Thyroid gland (tissue), 4 donors: ENCODE measurements at regions not wholly inside any gene's neighbourhood (a gene's known extent, or its start where the extent isn't known, plus 50 kb on each side); places are given as distances from the start of the nearest gene placed in this dataset.

Experiments used
- DNase-seq, 2 donors: peaks; one replicate each; pipeline ENCODE4 v3.0.0-alpha.2; 2019
- H3K27ac ChIP-seq, 3 donors: fragments of 200-600 bp; sonication (generic); 1 replicate in 2 of 3; 2 replicates in 1 of 3; pipeline ENCODE4 v1.5.1; 2016 to 2019; ENCODE audit warnings: mild to moderate bottlenecking in 1 of 3, moderate library complexity in 1 of 3
- H3K27me3 ChIP-seq: fragments of 200-600 bp; sonication (generic); one replicate; pipeline ENCODE4 v1.5.1; 2019
- H3K36me3 ChIP-seq, 2 donors: fragments of 200-600 bp; sonication (generic); one replicate each; pipeline ENCODE4 v1.5.1; 2016 to 2019
- H3K4me1 ChIP-seq, 2 donors: fragments of 200-600 bp; sonication (generic); one replicate each; pipeline ENCODE4 v1.5.1; 2017 to 2019
- H3K4me3 ChIP-seq, 3 donors: fragments of 200-600 bp; sonication (generic); replicated peaks in 1 of 3; 1 replicate in 2 of 3; 2 replicates in 1 of 3; pipeline ENCODE4 v1.5.1; 2016; ENCODE audit warnings: mild to moderate bottlenecking in 1 of 3
- H3K9me3 ChIP-seq: fragments of 200-600 bp; sonication (generic); one replicate; pipeline ENCODE4 v1.5.1; 2017
- POLR2A ChIP-seq, 2 donors: fragments of 450-650 bp; IDR thresholded peaks; one replicate each; pipeline ENCODE4 v1.6.1; 2017; ENCODE audit warnings: antibody characterized with exemption in 2 of 2, mild to moderate bottlenecking in 2 of 2, moderate library complexity in 1 of 2
- WGBS, 2 donors: methylation state at CpG; one replicate each; pipeline ENCODE4 v1.1.5; 2017; 5-methylcytosine and 5-hydroxymethylcytosine counted together
- intact Hi-C: fragments of 100-400 bp; cut with DNase I; formaldehyde crosslinking; loops from one replicate; pipeline ENCODE4 v1.15.1; 2023
- TF ChIP-seq, protein P1 (sequence below), 6 experiments: fragments of 200-600 bp in 3 of 6; fragments of 450-650 bp in 3 of 6; sonication (generic) in 3 of 6; IDR thresholded peaks; one replicate each; pipeline ENCODE4 v1.5.1; 2016 to 2019; ENCODE audit warnings: antibody characterized with exemption in 6 of 6, mild to moderate bottlenecking in 2 of 6, inconsistent platforms in 1 of 6, moderate library complexity in 1 of 6

- H3K27me3 ChIP-seq: no peaks in the 10 kb centered on the region
- no peaks in the 10 kb centered on the region for H3K36me3 ChIP-seq
- H3K4me1 ChIP-seq: peaks cover 0 to 10% of the 10 kb centered on the region in 2 donors
- intact Hi-C loops: no loop called here
- WGBS, 2 donors: 54 to 82% methylated on average over 1 of the region's 1 CpG
- no peak overlapping the region for H3K4me3 ChIP-seq
- no peak for DNase-seq
- H3K27ac ChIP-seq: no peak overlapping the region
- TF ChIP-seq, protein P1, sequence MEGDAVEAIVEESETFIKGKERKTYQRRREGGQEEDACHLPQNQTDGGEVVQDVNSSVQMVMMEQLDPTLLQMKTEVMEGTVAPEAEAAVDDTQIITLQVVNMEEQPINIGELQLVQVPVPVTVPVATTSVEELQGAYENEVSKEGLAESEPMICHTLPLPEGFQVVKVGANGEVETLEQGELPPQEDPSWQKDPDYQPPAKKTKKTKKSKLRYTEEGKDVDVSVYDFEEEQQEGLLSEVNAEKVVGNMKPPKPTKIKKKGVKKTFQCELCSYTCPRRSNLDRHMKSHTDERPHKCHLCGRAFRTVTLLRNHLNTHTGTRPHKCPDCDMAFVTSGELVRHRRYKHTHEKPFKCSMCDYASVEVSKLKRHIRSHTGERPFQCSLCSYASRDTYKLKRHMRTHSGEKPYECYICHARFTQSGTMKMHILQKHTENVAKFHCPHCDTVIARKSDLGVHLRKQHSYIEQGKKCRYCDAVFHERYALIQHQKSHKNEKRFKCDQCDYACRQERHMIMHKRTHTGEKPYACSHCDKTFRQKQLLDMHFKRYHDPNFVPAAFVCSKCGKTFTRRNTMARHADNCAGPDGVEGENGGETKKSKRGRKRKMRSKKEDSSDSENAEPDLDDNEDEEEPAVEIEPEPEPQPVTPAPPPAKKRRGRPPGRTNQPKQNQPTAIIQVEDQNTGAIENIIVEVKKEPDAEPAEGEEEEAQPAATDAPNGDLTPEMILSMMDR (IDR thresholded peaks at IDR 0.05): no peak
- TF ChIP-seq POLR2A (IDR thresholded peaks at IDR 0.05): no peak
- no peaks in the 10 kb centered on the region for H3K9me3 ChIP-seq
Observed at GRCh38 chrX:20372533-20372932, 105.8 kb upstream of the RPS6KA3 start.

- Histone ChIP-seq H3K36me3 (no peaks in the 10 kb centered on the region), H3K9me3 (no peaks in the 10 kb centered on the region), H3K27ac (no peak overlapping the region), H3K4me3 (no peak overlapping the region), H3K4me1 (no peaks in the 10 kb centered on the region), H3K27me3 (no peaks in the 10 kb centered on the region)
- WGBS, 2 donors: 93 to 97% methylated on average over 3 of the region's 3 CpGs
- DNase-seq: no peak
- TF ChIP-seq POLR2A (IDR thresholded peaks at IDR 0.05): no peak
- TF ChIP-seq, protein P1 (IDR thresholded peaks at IDR 0.05): no peak
- intact Hi-C loops: no loop called here
Observed at GRCh38 chrX:20369468-20369867, 102.8 kb upstream of the RPS6KA3 start.

GRCh38 chrX:20364238-20364637, 97.5 kb upstream of the RPS6KA3 start:
- TF ChIP-seq POLR2A (IDR thresholded peaks at IDR 0.05): no peak
- TF ChIP-seq, protein P1 (IDR thresholded peaks at IDR 0.05): no peak
- Histone ChIP-seq H3K27ac (no peak overlapping the region), H3K4me1 (no peaks in the 10 kb centered on the region), H3K4me3 (no peak overlapping the region), H3K9me3 (no peaks in the 10 kb centered on the region), H3K36me3 (no peaks in the 10 kb centered on the region), H3K27me3 (no peaks in the 10 kb centered on the region)
- intact Hi-C loops: no loop called here
- DNase-seq: no peak
- WGBS, 2 donors: 86 to 97% methylated on average over 4 of the region's 4 CpGs

DNA sequence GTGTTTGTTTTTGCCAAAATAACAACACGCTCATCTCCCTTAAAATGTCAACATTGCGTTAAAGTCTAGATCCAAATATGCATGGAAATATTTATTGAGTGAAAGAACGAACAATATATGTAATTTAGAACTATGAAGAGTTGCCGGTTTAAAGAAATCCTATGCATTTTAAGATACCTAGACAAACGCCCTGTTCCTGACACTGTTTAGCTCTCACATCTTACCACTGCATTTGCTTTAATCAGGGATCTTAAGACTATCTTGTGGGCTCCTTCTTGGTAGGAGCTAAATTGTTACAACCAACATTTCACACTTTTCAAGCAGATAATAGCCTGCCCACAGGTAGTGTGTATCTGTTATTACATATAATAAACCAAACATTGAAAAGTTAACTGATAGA, 96.6 kb upstream of the RPS6KA3 start:
- H3K27ac ChIP-seq: no peak overlapping the region
- WGBS, 2 donors: 77 to 82% methylated on average over 5 of the region's 5 CpGs
- H3K9me3 ChIP-seq: no peaks in the 10 kb centered on the region
- no peak for DNase-seq
- no peaks in the 10 kb centered on the region for H3K36me3 ChIP-seq
- no peak for TF ChIP-seq POLR2A (IDR thresholded peaks at IDR 0.05)
- TF ChIP-seq, protein P1 (IDR thresholded peaks at IDR 0.05): no peak
- intact Hi-C loops: no loop called here
- H3K27me3 ChIP-seq: no peaks in the 10 kb centered on the region
- H3K4me1 ChIP-seq: no peaks in the 10 kb centered on the region
- no peak overlapping the region for H3K4me3 ChIP-seq

DNA sequence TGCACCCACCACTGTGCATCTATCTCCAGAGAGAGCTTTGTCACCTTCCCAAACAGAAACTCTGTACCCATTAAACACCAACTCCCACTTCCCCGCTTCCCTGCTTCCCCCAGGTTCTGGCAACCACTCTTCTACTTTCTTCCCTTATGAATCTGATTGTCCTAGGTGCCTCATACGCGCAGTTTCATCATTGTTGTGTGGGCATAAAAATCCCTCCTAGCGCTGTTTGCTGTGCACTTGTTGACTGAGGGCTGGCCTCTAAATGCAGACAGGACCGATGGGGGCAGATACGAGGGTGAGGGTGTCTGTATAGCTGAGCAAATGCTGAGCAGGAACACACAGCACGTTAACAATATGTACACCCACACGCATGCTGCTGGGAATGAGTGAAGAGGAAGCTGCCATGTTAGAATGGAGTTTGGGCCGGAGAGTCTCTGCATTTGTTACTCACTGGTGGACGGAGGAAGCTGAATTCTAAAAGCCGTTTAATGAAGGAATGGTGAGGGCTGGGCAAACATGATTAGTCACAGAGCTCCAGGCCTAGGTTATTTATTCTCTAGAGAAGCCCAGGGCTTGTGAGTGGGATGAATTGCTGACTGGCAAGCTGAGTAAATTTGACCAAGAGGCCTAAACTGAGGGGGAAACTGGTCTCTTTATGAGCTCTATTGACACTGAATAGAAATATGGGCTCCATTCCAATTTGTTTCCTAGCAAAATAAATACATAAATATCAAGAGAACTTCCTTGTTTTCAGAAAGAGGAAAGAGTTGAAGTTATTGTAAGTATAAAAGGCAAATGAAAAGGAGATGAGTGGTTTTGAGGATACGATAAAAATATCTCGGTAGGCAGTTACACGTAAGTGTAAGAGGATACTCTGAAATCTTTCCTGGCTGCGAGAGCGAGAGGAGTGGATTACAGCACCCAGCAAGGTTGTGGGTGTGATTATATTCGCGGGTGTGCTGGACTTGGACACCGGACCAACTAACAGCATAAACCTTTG, 95.9 kb upstream of the RPS6KA3 start:
- intact Hi-C loops: no loop called here
- Histone ChIP-seq H3K27ac (no peak overlapping the region), H3K36me3 (no peaks in the 10 kb centered on the region), H3K27me3 (no peaks in the 10 kb centered on the region), H3K9me3 (no peaks in the 10 kb centered on the region), H3K4me3 (no peak overlapping the region), H3K4me1 (no peaks in the 10 kb centered on the region)
- TF ChIP-seq, protein P1 (IDR thresholded peaks at IDR 0.05): no peak
- TF ChIP-seq POLR2A (IDR thresholded peaks at IDR 0.05): no peak
- DNase-seq: no peak
- WGBS, 2 donors: 64 to 66% methylated on average over 19 of the region's 19 CpGs
